GM11168 (cell line): ENCODE measurements at regions not wholly inside any gene's neighbourhood (a gene's known extent, or its start where the extent isn't known, plus 50 kb on each side); places are given as distances from the start of the nearest gene placed in this dataset.
"Not testable (repeated sequence)": the region's sequence is repeated elsewhere in the genome, so short reads cannot be mapped to it uniquely, and the experiment has no call there.

ENCODE experiments used
- in situ Hi-C: fragments of 300-500 bp; cut with MboI; formaldehyde crosslinking; loops from one replicate; pipeline ENCODE4 v1.12.0; 2022; ENCODE audit warnings: low sequenced_read_pairs; ENCODE audit not compliant: unreplicated experiment

DNA sequence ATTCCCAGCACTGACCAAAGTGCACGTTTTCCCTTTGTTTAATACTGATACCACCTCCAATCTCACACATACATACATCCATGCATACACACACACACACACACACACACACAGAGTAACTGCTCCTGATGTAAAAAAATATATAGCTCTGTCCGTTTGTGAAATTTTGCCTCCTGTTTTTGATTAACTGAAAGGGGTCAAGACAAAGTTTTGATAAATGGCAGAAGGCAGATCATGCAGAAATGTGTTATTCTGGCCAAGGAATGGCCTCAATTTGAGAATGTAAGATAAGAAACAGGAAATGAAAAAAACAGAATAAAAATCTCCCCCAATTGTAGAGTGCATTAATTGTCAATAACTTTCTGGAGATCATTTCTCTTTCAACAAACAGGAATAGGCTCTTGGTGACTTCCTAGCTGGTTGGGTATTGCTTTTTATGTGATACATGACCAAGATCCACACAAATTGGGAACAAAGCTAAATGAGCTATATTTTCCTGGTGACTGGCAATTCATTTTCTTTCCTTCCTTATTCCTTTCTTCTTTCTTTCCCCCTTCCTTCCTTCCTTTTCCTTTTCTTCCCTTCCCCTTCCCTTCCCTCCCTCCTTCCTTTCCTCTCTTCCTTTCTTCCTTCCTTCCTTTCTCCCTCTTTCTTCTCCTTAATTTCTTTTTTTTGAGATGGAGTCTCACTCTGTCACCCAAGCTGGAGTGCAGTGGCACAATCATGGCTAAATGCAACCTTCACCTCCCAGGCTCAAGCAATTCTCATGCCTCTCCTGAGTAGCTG, 88.9 kb upstream of the PMAIP1 start:
- in situ Hi-C loops = loop anchor here (25.0 kb wide), 1 partner anchor 349 kb away; no protein-coding TSS in a partner anchor

DNA sequence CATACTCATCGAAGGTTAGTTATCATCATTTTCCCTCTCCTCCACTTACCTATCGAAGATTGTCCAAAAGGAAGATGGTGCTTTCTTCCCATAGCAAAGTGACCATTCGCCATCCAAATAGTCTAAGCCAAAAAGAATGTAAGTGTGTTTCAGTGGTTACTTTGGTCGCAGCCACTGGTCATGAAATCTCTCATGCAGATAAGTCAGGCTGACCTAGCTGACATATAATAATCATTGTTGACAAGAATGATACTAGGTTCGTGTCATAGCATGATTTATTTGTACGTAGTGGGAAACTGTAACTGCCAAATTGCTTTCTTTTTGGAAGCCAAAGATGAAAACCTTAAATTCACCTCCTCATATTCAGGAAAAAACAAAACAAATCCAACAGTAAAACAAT, 89.6 kb upstream of the PMAIP1 start:
- in situ Hi-C loops = loop anchor here (25.0 kb wide), 1 partner anchor 348 kb away; no protein-coding TSS in a partner anchor

DNA sequence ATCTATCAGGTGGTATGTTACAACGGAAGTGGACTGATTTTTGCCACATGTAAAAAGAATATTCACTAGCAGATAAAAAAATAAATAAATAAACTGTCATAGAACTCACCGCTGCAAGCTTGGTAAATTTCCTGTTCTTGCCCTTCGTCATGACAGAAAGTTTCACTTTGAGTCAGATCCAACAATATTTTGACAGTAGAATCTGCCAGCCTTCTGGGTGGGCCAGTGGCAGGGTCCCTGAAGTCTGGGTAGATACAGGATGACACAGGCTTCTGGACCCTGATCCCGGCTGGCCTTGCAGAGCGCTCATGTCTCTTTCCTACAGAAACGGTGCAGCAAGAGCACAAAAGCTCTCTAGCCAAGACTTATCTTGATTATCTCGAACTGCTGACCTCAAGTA, 97.8 kb upstream of the PMAIP1 start:
- in situ Hi-C loops = loop anchor here (25.0 kb wide), 1 partner anchor 340 kb away; no protein-coding TSS in a partner anchor

DNA sequence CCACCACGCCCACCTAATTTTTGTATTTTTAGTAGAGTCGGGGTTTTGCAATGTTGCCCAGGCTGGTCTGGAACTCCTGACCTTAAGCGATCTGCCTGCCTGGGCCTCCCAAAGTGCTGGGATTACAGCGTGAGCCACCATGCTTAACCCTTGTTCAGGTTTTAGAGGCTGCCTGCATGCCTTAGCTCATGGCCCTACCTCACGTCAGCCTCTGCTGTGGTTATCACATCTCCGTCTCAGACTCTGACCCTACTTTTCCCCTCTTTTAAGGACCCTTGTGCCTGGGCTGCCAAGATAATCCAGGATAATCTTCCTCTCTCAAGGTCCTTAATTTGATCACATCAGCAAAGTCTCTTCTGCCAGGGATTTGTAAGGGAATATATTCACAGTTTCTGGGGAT, 98.2 kb upstream of the PMAIP1 start:
- in situ Hi-C loops = loop anchor here (25.0 kb wide), 1 partner anchor 339 kb away; no protein-coding TSS in a partner anchor

DNA sequence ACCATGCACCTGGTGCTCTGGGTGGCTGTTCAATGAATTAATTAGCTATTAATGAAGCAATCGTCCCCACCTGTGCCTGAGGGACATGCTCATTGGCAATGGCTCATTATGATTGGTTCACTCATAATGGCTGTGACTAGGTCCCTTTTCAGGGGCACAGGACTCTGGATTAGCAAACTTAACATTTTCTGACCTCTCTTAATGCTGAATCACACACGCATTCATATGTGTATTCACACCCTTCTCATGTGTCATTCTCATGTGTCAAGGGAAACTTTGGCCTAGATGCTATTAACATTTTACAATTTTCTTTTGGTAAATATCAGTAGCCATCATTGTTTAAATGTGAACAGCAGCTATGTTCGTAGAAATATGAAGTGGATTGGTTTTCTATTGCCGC, 98.9 kb upstream of the PMAIP1 start:
- in situ Hi-C loops = loop anchor here (25.0 kb wide), 1 partner anchor 339 kb away; no protein-coding TSS in a partner anchor

DNA sequence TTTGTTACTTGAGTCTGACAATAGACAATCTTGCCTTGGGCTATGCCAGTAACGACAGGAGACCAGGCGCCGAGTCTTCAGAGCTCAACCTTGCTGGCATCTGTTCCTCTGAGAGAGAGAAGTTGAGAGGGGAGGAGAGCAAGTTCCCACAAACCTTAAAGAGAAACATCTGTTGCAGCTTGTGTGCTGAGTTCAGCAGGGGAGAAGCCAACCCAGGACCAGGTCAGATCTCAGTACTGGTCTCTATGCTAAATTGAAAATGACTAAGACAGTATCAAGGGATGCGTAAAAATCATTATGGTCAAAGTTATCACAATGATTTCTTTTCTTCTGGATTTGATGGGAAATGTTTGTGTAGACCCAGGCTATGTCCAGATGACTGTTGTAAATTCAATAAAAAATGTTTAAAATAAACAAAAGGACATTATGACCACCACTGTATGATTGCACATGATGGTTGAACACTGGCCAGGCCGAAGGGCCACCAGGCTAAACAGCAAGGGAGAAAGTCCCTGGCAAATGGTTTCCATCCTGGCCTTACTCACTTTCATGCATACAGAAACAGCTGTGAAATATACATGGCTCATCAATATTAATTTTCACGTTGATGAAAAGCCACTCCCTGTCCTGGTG, 100.3 kb upstream of the PMAIP1 start:
- in situ Hi-C loops = loop anchor here (25.0 kb wide), 1 partner anchor 337 kb away; no protein-coding TSS in a partner anchor

DNA sequence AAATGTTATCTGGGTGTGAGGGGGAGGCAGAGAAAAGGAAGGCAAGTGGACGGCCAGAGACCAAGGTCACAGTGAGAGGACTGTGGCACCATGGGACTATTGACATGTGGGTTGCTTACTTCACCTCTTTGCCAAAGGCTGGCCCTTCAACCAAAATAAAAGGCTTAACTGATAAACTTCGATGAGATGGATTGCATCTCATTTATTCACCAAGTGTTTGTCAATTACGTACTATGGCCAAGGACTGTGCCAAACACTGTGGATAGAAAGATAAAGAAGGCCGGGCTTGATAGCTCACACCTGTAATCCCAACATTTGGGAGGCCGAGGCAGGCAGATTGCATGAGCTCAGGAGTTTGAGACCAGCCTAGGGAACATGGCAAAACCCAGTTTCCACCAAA, 98.7 kb upstream of the CCBE1 start:
- in situ Hi-C loops = no loop called here

DNA sequence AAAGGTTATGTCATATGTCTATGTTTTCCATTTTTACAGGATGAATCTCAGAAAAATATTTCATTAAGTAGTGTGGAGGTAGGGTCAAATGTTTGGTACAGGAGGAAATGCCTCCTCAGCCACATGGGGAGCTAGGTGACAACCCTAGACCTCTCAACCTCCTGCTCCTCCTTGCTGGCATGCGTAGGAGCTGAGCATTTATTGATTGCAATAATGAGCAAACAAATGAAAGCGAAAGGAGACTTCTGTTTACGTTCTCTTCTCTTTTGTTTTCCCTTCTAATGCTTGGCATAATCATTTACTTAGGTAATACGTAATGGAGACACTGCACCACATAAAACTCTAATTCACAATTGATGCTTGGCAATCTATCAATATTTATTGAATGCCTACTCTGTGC, 95.1 kb upstream of the CCBE1 start:
- in situ Hi-C loops = no loop called here

DNA sequence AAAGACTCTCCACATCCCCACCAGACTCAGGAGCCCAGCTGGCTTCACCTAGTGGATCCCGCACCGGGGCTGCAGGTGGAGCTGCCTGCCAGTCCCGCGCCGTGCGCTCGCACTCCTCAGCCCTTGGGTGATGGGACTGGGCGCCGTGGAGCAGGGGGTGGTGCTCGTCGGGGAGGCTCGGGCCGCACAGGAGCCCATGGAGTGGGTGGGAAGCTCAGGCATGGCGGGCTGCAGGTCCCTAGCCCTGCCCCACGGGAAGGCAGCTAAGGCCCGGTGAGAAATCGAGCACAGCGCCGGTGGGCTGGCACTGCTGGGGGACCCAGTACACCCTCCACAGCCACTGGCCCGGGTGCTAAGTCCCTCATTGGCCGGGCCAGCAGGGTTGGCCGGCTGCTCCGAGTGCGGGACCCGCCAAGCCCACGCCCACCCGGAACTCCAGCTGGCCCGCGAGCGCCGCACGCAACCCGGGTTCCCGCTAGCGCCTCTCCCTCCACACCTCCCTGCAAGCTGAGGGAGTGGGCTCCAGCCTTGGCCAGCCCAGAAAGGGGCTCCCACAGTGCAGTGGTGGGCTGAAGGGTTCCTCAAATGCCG, 93.2 kb upstream of the CCBE1 start:
- in situ Hi-C loops = not testable (repeated sequence)

DNA sequence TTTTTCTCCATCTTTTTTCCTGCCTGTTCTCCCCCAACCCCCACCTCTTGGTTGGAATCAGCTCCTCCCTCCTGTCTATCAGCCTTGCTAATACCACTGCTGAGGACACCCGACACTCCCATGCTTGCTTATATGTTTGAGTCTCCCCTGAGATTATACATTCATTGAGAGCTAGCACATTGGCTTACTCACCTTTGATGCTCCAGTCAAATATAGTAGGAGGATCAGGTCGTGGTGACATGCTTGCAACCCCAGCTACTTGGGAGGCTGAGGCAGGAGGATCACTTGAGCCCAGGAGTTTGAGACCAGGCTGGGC, 91.5 kb upstream of the CCBE1 start:
- in situ Hi-C loops = no loop called here

DNA sequence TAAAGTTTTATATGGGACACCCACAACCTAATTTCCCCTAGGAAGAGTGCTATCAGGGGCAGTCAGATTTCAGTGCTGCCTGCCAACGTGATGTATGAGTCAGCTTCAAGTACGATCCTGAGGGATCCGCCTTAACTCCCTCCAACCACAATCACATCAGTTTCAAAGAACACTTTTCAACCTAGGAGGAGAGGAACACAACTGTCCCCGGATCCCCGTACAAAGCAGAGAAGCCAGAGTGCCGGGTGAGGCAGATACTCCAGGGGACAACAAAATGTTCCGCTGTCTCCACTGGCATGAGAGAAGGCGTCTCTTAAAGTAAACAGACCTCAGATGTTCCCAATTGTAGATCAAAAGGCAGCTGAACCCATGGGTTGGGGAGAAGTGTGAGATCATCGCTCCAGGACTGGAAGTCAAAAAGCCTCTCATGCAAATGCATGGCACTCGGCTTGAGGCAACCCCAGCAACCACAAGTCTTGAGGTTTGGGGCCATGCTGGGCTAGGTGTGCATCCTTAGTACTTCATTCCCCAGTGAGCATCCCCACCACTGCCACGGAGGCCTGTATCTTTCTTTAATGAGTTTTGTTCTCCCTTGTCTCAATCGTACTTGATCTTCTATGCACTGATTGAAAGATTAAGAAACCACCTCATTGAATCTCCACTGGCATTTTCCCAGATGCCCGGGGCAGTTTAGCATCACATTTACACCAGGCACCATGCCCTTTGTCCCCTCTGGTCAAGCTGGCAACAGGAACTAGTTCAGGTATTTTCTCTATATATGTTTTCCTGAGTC, 91.0 kb upstream of the CCBE1 start:
- in situ Hi-C loops = no loop called here

DNA sequence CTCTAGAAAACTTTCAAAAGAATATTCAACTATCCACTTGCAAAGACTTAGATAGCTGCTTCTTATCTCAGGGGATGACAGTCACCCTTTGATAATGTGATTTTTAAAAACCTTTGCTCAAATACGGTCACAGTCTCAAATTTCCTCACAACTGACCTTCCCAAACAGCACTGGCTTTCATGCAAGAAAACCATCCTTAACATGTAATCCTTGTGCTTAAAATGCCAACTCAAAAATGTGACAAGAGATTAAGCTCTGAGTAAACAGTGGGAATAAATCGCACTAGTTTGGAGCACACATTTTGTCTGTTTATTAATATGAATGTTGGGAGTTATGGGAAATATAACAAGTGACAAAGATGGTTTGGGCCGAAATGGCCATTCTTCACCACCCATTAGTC, 87.5 kb upstream of the CCBE1 start:
- in situ Hi-C loops = no loop called here

DNA sequence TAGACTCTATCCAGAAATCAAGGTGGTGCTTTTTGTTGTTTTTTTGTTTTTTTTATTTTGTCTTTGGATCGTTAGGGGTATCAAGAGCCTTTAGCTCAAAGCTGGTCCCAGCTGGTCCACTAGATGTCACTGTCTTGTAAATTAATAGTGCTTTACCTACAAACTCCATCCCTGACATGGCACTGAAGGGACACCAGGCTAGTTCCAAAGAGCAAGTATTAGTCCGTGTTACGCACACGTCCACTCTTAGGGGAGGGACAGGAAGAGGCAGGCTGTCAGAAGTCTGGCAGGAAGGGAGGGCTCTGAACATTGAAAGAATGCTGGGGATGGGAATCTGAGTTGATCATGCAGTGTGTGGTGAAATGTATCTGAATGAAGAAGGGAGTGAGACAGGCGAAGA, 85.9 kb upstream of the CCBE1 start:
- in situ Hi-C loops = no loop called here

DNA sequence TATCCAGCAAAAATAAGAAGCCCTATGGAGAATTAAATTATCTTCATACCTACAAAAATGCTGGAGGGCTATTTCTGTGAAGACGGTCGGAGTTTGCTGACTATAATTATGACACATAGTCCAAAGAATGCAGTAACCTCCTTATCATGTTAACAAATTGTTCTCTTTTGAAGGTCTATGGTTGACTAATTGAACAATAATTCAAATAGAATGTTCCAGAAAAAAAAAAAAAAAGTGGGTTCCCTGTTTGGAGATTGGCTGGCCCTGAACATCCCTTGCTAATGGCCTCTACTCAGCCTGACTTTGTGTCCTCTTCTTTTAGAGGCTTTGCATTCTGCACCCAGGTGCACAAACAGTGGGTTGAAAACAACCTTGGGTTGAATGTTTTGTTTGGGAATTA, 82.8 kb upstream of the CCBE1 start:
- in situ Hi-C loops = no loop called here

DNA sequence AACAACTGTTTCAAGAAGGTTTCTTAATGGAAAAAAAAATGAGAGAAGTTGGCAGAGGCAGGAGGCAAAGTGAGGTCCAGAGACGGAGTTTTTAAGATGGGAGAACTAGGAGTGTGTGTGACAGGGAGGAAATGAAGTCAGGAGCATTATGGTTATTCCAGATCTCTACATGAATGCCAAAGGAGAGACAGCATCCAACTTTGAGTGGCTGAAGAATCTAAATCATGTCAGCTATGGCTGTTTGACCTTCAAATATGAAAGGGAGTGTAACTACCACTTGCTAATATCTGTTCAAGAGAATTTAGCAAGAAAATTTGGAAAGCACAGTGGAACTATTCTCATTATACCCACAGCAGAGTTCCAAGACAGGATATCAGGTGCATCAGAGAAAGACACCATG, 81.2 kb upstream of the CCBE1 start:
- in situ Hi-C loops = no loop called here

DNA sequence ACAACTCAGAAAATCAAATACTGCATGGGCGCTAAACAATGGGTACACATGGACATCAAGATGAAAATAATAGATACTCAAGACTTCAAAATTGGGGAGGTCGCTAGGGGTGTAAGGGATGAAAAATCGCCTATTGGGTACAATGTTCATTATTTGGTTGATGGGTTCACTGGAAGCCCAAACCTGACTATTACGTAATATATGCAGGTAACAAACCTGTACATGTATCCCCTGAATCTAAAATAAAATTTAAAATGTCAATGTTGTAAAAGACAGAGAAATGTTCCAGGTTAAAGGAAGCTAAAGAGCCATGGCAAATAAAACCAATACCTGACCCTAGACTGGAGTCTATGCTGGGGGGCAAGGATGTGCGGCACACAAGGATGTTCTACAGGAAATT, 80.4 kb upstream of the CCBE1 start:
- in situ Hi-C loops = no loop called here

DNA sequence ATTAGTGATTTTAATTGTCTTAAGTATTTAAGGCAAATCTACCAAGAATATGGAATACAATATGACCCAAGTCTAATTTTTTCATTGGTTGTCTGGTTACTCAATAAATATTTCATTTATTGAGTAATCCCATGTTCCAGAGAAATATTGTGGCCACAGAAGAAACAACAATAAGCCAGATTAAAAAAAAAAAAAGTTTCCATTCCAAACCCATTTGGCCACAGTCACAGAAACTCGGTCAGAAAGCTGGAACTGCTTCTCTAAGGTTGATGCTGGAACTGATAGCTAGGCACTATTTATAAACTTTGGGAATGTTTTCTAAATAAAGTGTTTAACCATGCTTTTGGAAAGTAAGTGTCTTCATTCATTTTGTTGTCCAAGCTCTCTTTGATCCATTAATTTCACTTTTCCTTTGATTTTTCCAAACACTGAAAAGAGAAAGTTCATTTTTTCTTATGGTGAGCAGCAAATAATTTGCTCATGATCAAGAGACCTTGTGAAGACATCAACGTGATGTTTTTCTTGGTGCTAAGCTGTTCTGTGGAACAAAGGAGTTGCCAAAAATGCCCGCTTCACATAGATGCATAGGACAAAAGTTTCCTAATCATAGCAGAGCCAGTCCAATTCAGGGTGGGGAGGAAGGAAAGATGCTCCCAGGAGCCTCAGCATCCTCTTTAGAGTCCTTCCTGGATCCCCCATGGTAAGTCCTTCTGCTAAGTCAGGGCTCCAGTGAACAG, 72.1 kb upstream of the CCBE1 start:
- in situ Hi-C loops = no loop called here

DNA sequence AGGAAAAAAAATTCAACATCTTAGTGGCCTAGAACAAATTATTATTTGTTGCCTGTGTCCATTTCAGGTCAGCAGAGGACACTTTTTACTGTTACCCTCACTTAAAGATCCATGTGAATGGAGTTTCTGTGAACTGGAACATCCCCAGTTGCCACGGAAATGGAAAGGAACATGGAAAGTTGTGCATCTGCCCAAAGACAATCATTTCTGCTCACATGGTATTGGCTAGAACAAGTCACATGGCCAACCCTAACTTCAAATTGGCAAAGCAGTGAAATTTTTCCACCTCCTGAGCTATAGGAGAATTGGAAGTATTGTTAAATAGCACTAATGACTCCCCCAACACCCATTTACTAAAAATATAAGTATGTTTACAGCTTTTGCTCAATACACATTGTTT, 71.2 kb upstream of the CCBE1 start:
- in situ Hi-C loops = no loop called here

DNA sequence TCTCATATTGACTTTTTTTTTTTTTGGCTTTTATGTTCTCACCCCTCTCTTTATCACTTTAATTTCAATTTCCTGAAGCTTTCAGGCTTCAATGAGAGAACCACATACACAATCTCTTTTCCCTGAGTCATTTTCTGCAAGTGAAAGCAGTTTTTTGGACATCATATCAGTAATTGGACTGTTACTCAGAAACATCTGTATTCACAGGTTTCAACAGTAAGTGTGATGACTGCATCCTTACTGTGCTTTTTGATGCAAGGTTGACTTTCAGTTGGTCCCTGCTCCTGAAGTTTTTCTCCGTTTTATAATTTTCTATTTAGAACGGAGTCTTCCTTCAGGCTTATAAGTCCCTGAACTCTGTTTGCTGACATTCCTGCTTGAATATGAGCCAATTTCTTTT, 70.5 kb upstream of the CCBE1 start:
- in situ Hi-C loops = no loop called here

DNA sequence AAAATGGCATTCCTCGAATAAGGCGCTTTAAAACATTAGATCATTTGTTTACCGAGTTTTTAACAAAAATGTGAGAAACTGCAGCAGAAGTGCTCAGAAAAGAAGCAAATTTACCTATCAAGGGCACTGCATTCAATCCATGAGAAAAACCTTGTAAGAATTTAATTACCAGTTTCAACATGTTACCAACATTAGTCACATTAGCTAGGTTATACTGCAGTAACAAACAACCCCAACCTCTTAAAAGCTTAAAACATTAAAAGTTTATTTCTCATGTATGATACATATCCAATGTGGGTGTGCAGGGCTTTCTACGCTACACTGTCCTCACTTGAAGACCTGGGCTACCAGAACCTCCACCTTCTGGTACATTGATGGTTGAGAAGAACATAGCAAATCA, 68.1 kb upstream of the CCBE1 start:
- in situ Hi-C loops = no loop called here
